ENCODE measurements at regions not wholly inside any gene's neighbourhood (a gene's known extent, or its start where the extent isn't known, plus 50 kb on each side); places are given as distances from the start of the nearest gene placed in this dataset.

DNA sequence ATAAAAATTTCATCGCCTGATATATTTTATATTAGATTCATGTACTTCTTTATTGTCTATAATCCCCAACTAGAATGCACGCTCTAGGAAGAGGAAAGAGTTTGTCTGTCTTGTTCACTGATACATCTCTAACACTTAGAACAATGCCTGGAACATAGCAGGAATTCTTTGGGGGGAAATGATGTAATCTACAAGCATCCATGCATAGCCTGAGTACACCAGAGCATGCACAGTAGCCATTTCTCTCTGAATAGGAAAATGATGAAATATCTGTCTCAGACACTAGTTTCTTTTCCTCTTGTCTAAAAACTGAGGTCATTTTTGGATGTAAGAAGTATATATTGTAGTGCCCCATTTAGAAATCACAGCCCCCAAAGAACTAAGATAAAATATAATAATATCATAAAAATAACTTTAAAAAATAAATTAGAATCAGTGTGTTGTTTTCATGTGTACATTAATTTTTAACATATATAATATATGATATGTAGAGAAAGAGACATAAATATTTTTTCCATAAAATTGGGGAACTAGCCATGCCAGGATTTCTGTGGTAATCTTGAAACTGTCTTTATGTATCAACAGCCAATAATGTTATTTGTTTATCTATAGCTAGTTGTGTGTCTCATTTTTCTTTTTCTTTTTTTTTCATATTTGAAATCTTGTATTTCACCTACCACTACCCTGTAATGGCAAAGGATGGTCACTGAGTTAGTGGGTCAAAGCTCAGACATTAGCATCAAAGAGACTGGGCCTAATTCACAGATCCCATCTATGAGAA lies 155.6 kb upstream of the TMCC3 start:
- H3K4me3 ChIP-seq (ENCODE audit: low read depth, low read length) = no peak overlapping the region
- TF ChIP-seq, protein P1, sequence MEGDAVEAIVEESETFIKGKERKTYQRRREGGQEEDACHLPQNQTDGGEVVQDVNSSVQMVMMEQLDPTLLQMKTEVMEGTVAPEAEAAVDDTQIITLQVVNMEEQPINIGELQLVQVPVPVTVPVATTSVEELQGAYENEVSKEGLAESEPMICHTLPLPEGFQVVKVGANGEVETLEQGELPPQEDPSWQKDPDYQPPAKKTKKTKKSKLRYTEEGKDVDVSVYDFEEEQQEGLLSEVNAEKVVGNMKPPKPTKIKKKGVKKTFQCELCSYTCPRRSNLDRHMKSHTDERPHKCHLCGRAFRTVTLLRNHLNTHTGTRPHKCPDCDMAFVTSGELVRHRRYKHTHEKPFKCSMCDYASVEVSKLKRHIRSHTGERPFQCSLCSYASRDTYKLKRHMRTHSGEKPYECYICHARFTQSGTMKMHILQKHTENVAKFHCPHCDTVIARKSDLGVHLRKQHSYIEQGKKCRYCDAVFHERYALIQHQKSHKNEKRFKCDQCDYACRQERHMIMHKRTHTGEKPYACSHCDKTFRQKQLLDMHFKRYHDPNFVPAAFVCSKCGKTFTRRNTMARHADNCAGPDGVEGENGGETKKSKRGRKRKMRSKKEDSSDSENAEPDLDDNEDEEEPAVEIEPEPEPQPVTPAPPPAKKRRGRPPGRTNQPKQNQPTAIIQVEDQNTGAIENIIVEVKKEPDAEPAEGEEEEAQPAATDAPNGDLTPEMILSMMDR (IDR thresholded peaks at IDR 0.05; ENCODE audit: low read depth, low read length, missing control alignments) = no peak
- DNase-seq (ENCODE audit: low read depth) = peak; percentile 38
- in situ Hi-C loops (cut with HindIII; ENCODE audit: low sequenced_read_pairs) = no loop called here

DNA sequence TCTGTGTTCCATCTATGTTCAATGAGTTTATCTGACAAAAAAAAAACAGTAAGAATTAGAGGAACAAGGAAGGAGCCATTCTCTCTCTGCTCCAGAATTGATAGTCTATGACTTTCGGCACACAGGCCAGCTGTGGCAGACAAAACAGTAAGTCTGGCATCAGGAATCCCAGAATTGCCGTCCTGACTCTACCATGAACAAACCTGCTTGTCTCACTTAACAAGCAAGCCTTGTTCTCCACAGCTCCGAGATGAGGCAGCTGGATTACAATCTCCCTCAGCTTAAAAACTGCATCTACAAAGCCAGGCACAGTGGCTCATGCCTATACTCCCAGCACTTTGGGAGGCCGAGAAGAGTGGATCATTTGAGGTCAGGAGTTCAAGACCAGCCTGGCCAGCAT lies 153.6 kb upstream of the TMCC3 start:
- TF ChIP-seq, protein P1 (IDR thresholded peaks at IDR 0.05; ENCODE audit: low read depth, low read length, missing control alignments) = no peak
- H3K4me3 ChIP-seq (ENCODE audit: low read depth, low read length) = no peak overlapping the region
- no peak for DNase-seq (ENCODE audit: low read depth)
- in situ Hi-C loops (cut with HindIII; ENCODE audit: low sequenced_read_pairs) = no loop called here

DNA sequence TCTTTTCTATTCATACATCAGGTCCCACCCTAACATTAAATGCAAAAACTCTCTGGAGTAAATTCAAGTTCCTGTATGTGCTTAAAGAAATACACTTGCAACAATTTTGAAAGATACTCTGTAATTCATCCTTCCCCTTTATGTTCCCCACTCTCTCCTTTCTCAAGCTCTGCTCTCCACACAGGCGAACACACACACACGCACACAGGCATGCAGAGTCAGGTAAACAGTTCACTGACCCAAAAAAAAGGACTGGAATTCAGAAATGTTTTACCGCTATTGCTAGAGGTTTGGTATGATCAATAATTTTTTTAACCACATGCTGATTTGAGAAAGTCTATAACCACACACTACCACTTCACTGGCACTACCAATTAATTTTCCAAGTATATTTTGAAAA lies 152.4 kb upstream of the TMCC3 start:
- in situ Hi-C loops (cut with HindIII; ENCODE audit: low sequenced_read_pairs) = no loop called here
- TF ChIP-seq, protein P1 (IDR thresholded peaks at IDR 0.05; ENCODE audit: low read depth, low read length, missing control alignments) = no peak
- H3K4me3 ChIP-seq (ENCODE audit: low read depth, low read length) = no peak overlapping the region
- no peak for DNase-seq (ENCODE audit: low read depth)

DNA sequence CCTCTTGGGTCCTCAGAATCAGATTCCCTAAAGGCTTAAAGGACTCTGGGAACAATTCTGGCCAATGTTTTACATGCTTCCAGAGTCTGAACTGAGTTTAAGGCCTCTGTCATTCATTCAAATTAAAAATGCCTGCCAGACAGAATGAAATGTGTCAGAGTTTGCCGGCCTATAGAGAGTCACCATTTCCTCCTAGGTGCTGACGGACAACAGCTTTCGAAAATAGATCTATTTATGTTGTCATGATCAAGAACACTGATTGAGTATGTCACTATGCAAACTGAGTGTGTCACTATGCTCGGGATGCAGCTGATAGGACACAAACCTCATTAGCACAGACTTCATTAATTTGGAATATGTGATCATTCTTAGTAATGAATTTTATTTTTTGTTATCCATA lies 151.4 kb upstream of the TMCC3 start:
- TF ChIP-seq, protein P1 (IDR thresholded peaks at IDR 0.05; ENCODE audit: low read depth, low read length, missing control alignments) = no peak
- DNase-seq (ENCODE audit: low read depth) = no peak
- in situ Hi-C loops (cut with HindIII; ENCODE audit: low sequenced_read_pairs) = no loop called here
- H3K4me3 ChIP-seq (ENCODE audit: low read depth, low read length) = no peak overlapping the region

DNA sequence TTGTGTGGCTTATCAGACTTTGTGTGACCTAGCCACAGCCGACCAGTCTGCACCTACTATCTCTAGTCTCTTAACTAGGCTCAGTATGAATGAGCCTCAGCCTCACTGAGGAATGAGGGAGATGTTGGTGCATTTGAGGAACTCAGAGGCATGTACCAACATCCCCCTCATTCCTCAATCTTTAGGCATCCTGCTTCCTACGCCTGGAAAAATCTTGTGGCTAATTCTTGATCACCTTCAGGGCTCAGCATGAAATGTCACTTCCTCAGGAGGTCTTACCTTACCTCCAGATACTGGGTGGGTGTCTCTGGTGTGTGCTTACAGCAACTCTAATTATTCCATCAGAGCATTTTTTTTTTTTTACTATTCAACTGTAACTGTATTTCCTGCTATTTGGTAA lies 148.8 kb upstream of the TMCC3 start:
- in situ Hi-C loops (cut with HindIII; ENCODE audit: low sequenced_read_pairs) = no loop called here
- DNase-seq (ENCODE audit: low read depth) = no peak
- TF ChIP-seq, protein P1 (IDR thresholded peaks at IDR 0.05; ENCODE audit: low read depth, low read length, missing control alignments) = no peak
- no peak overlapping the region for H3K4me3 ChIP-seq (ENCODE audit: low read depth, low read length)

DNA sequence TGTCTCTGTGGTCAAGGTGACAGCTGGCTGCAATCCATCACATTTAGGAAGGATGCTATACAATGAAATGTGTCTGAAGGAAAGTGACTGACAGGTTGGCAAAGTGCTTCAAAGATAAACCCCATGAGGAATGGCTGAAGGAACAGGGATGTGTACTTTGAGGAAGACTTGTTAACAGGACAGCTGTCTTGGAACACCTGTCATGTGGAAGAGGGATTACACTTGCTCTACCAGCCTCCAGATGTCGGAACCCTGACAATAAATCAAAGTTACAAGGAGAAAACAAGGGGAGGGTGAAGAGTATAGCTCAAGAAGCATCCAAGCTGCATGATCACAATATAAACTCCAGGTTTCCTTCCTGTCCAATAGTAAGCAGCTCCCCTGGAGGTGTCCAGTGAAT lies 147.8 kb upstream of the TMCC3 start:
- no peak overlapping the region for H3K4me3 ChIP-seq (ENCODE audit: low read depth, low read length)
- DNase-seq (ENCODE audit: low read depth) = no peak
- in situ Hi-C loops (cut with HindIII; ENCODE audit: low sequenced_read_pairs) = no loop called here
- TF ChIP-seq, protein P1 (IDR thresholded peaks at IDR 0.05; ENCODE audit: low read depth, low read length, missing control alignments) = no peak

Measured in astrocyte of the cerebellum (primary cell).